H1 (cell line): ENCODE measurements at regions not wholly inside any gene's neighbourhood (a gene's known extent, or its start where the extent isn't known, plus 50 kb on each side); places are given as distances from the start of the nearest gene placed in this dataset.

Experiments used
- BACH1 ChIP-seq: IDR thresholded peaks from 2 replicates; pipeline ENCODE4 v1.6.1; 2012; ENCODE audit warnings: low read length, improper control_type of control experiment
- HDAC2 ChIP-seq, 2 experiments: fragments of 300-600 bp in 1 of 2; sonication (generic) in 1 of 2; IDR thresholded peaks; 2 replicates each; pipeline ENCODE4 v1.6.1; 2011 to 2012; ENCODE audit warnings: low read depth in 2 of 2, low read length in 2 of 2, mild to moderate bottlenecking in 2 of 2, moderate library complexity in 2 of 2, borderline replicate concordance in 1 of 2, inconsistent platforms in 1 of 2
- SUZ12 ChIP-seq: fragments of 200-600 bp; sonication (generic); IDR thresholded peaks from 2 replicates; pipeline ENCODE4 v1.6.1; 2012; ENCODE audit warnings: mild to moderate bottlenecking, inconsistent platforms, low read length, moderate library complexity, mixed read lengths

- TF ChIP-seq SUZ12 (no peak), BACH1 (no peak), HDAC2 (IDR thresholded peaks at IDR 0.05; ENCODE audit: borderline replicate concordance in 1 of 2, low read depth in 2 of 2, low read length in 2 of 2) (no peak)
Measured at GRCh38 chr13:40170982-40171381, 495.5 kb downstream of the FOXO1 start (continued).
